GM23248 (cell line): ENCODE measurements at regions not wholly inside any gene's neighbourhood (a gene's known extent, or its start where the extent isn't known, plus 50 kb on each side); places are given as distances from the start of the nearest gene placed in this dataset.

ENCODE experiments used
- DNase-seq: peaks from one replicate; pipeline ENCODE4 v3.0.0-alpha.2; 2015
- H2AFZ ChIP-seq: fragments of 200-600 bp; sonication (generic); 2 replicates; pipeline ENCODE4 v1.6.1; 2016; ENCODE audit warnings: antibody characterized with exemption
- H3F3A ChIP-seq: fragments of 200-600 bp; sonication (generic); 2 replicates; pipeline ENCODE4 v1.6.1; 2016; ENCODE audit warnings: mild to moderate bottlenecking, antibody characterized with exemption, mixed run types; ENCODE audit not compliant: insufficient read depth
- H3K27ac ChIP-seq: fragments of 200-600 bp; sonication (generic); 2 replicates; pipeline ENCODE4 v1.5.1; 2016; ENCODE audit warnings: mild to moderate bottlenecking
- H3K27me3 ChIP-seq: fragments of 200-600 bp; sonication (generic); replicated peaks from 2 replicates; pipeline ENCODE4 v1.6.1; 2016; ENCODE audit warnings: mild to moderate bottlenecking; ENCODE audit not compliant: insufficient read depth
- H3K36me3 ChIP-seq: fragments of 200-600 bp; sonication (generic); 2 replicates; pipeline ENCODE4 v1.6.1; 2016; ENCODE audit warnings: low read depth, mild to moderate bottlenecking
- H3K4me1 ChIP-seq: fragments of 200-600 bp; sonication (generic); 2 replicates; pipeline ENCODE4 v1.6.1; 2016; ENCODE audit warnings: mild to moderate bottlenecking; ENCODE audit not compliant: insufficient read depth
- H3K4me2 ChIP-seq: fragments of 200-600 bp; sonication (generic); one replicate; pipeline ENCODE4 v1.6.1; 2016; ENCODE audit warnings: mild to moderate bottlenecking; ENCODE audit not compliant: unreplicated experiment
- H3K4me3 ChIP-seq: fragments of 200-600 bp; sonication (generic); 2 replicates; pipeline ENCODE4 v1.5.1; 2016; ENCODE audit warnings: mild to moderate bottlenecking
- H3K79me2 ChIP-seq: fragments of 200-600 bp; sonication (generic); 2 replicates; pipeline ENCODE4 v1.6.1; 2016; ENCODE audit warnings: mild to moderate bottlenecking; ENCODE audit not compliant: insufficient read depth
- H3K9ac ChIP-seq: fragments of 200-600 bp; sonication (generic); 2 replicates; pipeline ENCODE4 v1.6.1; 2016; ENCODE audit warnings: mild to moderate bottlenecking
- H3K9me2 ChIP-seq: fragments of 200-600 bp; sonication (generic); 2 replicates; pipeline ENCODE4 v1.6.1; 2016; ENCODE audit warnings: mixed run types, mild to moderate bottlenecking, moderate library complexity; ENCODE audit not compliant: insufficient read depth
- H3K9me3 ChIP-seq: fragments of 200-600 bp; sonication (generic); one replicate; pipeline ENCODE4 v1.6.1; 2017; ENCODE audit warnings: low read depth
- H4K20me1 ChIP-seq: fragments of 200-600 bp; sonication (generic); 2 replicates; pipeline ENCODE4 v1.6.0; 2016; ENCODE audit not compliant: insufficient read depth
- EZH2 ChIP-seq: fragments of 200-600 bp; sonication (generic); IDR thresholded peaks from 2 replicates; pipeline ENCODE4 v1.6.1; 2018; ENCODE audit warnings: antibody characterized with exemption, mild to moderate bottlenecking; ENCODE audit not compliant: insufficient read depth, poor library complexity, severe bottlenecking
- EZH2phosphoT487 ChIP-seq: fragments of 200-600 bp; sonication (generic); IDR thresholded peaks from 2 replicates; pipeline ENCODE4 v1.6.1; 2018; ENCODE audit warnings: antibody characterized with exemption, moderate library complexity, mild to moderate bottlenecking, low read depth; ENCODE audit not compliant: insufficient read depth
- WGBS, 2 experiments: methylation state at CpG; one replicate each; pipeline ENCODE4 v1.1.6; 2015 to 2017; ENCODE audit warnings: low lambda C conversion rate in 2 of 2, low coverage in 1 of 2; ENCODE audit errors: missing lambda C conversion rate in 2 of 2; 5-methylcytosine and 5-hydroxymethylcytosine counted together
- in situ Hi-C: fragments of 300-500 bp; cut with MboI; formaldehyde crosslinking; loops from 2 replicates; pipeline ENCODE4 v1.15.0; 2020

DNA sequence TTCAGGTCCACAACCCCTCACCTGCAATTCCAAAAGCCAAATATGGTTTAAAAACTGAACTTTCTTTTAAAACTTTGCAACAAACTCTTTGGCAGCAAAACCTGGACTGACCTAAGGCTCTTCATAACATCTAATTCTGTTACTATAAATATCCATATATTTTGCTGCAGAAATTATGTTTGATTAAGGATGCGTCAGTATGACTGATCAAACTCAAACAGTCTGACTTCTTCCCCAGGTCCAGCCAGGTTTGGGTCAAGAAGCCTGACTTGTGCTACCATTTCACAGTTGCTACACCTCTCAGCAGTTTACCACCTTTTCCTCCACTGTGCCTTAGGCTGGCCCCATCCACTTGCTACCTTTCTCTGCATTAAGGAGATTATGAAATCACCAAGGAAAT, 127.0 kb upstream of the DUSP22 start:
- H2AFZ ChIP-seq = no peak overlapping the region
- H3K9me3 ChIP-seq = no peaks in the 10 kb centered on the region
- no peak for TF ChIP-seq EZH2phosphoT487
- TF ChIP-seq EZH2 = no peak
- no peaks in the 10 kb centered on the region for H4K20me1 ChIP-seq
- no peaks in the 10 kb centered on the region for H3K36me3 ChIP-seq
- H3K27me3 ChIP-seq = peaks cover 18% of the 10 kb centered on the region
- in situ Hi-C loops = no loop called here
- H3K4me2 ChIP-seq = no peak overlapping the region
- no peak for DNase-seq
- no peak overlapping the region for H3K9ac ChIP-seq
- H3K4me3 ChIP-seq = no peak overlapping the region
- no peaks in the 10 kb centered on the region for H3K9me2 ChIP-seq
- no peaks in the 10 kb centered on the region for H3F3A ChIP-seq
- H3K4me1 ChIP-seq = no peaks in the 10 kb centered on the region
- no peaks in the 10 kb centered on the region for H3K79me2 ChIP-seq
- WGBS, 2 experiments = 56 to 68% methylated on average over 1 of the region's 1 CpG
- no peak overlapping the region for H3K27ac ChIP-seq

DNA sequence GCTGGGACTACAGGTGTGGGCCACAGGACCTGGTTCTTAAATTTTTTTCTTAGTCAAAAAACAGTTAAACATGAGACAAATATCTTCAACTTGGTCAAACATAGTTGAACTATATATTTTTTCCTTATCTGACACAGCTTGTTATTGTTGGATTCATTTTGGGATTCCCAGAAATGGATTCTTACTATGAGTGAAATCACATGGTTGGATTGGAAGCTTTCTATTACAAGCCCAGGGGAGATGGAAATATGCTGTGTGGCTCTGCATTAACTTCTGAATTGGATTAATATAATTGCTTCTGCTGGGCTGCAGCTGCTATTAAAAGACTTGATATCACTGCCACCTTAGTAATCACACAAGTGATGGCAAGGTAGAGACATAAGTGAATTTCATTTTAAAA, 126.4 kb upstream of the DUSP22 start:
- no peak overlapping the region for H3K27ac ChIP-seq
- no peaks in the 10 kb centered on the region for H3K9me2 ChIP-seq
- H2AFZ ChIP-seq = no peak overlapping the region
- H3K4me1 ChIP-seq = no peaks in the 10 kb centered on the region
- no peaks in the 10 kb centered on the region for H3K79me2 ChIP-seq
- no peak overlapping the region for H3K4me2 ChIP-seq
- DNase-seq = no peak
- TF ChIP-seq EZH2phosphoT487 = no peak
- TF ChIP-seq EZH2 = no peak
- H3K4me3 ChIP-seq = no peak overlapping the region
- H4K20me1 ChIP-seq = no peaks in the 10 kb centered on the region
- in situ Hi-C loops = no loop called here
- peaks cover 14% of the 10 kb centered on the region; the same call in 1 of the 2 replicates for H3K27me3 ChIP-seq
- H3F3A ChIP-seq = no peaks in the 10 kb centered on the region
- no peaks in the 10 kb centered on the region for H3K9me3 ChIP-seq
- no peaks in the 10 kb centered on the region for H3K36me3 ChIP-seq
- H3K9ac ChIP-seq = no peak overlapping the region

DNA sequence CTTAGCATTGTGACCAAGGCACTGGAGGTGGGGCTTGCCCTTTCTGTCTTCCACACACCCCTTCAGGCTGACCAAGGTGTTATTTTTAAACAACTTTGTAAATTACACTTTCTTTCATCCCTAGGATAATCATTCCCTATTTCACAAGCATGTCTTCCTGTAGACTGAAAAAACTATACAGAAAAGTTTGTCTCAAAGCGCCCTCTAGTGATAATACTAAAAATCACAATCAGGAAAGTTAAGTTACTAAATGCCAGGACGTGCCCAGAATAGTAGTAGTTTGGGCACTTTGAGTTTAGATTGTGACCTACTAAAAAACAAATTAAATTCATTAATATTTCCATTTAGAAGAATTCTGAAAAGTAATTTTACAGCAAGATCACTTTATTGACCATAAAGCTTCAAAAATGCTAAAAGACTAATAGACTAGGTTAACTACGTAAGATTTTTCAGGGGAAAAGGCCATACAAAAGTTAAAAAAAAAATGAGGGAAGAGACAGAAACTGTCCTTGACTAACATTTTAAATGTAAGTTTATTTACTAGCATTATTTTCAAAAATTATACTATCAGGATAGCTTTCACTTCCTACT, 123.3 kb upstream of the DUSP22 start:
- H3K9me2 ChIP-seq = no peaks in the 10 kb centered on the region
- no peaks in the 10 kb centered on the region for H3F3A ChIP-seq
- no peak overlapping the region for H3K4me2 ChIP-seq
- no peak overlapping the region for H3K9ac ChIP-seq
- H2AFZ ChIP-seq = no peak overlapping the region
- no peaks in the 10 kb centered on the region for H3K36me3 ChIP-seq
- 33 to 36% methylated on average over 3 of the region's 3 CpGs for WGBS, 2 experiments
- no peaks in the 10 kb centered on the region for H3K4me1 ChIP-seq
- H3K9me3 ChIP-seq = no peaks in the 10 kb centered on the region
- H3K4me3 ChIP-seq = no peak overlapping the region
- H3K27me3 ChIP-seq = peaks cover 15% of the 10 kb centered on the region
- no peak overlapping the region for H3K27ac ChIP-seq
- in situ Hi-C loops = no loop called here
- TF ChIP-seq EZH2 (no peak), EZH2phosphoT487 (no peak)
- no peaks in the 10 kb centered on the region for H3K79me2 ChIP-seq
- no peaks in the 10 kb centered on the region for H4K20me1 ChIP-seq
- DNase-seq = peak; percentile 54

DNA sequence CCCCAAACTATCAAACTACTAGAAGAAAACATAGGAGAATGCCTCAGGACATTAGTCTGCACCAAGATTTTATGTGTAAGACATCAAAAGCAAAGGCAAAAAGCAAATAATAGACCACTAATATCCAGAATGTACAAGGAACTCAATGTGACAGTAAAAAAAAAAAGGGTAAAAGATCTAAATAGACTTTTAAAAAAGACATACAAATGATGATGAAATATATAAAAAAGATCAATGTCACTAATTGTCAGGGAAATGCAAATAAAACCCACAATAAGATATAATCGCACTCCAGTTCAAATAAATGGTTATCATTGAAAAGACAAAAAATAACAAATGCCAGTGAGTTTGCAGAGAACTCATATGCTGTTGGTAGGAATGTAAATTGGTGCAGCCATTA, 118.3 kb upstream of the DUSP22 start:
- Histone ChIP-seq H3K4me2 (no peak overlapping the region), H3K4me3 (no peak overlapping the region), H3K4me1 (no peaks in the 10 kb centered on the region), H3K27me3 (peaks cover 17% of the 10 kb centered on the region), H2AFZ (no peak overlapping the region), H3F3A (no peaks in the 10 kb centered on the region), H3K79me2 (no peaks in the 10 kb centered on the region), H3K36me3 (no peaks in the 10 kb centered on the region), H3K27ac (no peak overlapping the region), H3K9me2 (no peaks in the 10 kb centered on the region), H3K9me3 (no peaks in the 10 kb centered on the region), H3K9ac (no peak overlapping the region), H4K20me1 (no peaks in the 10 kb centered on the region)
- DNase-seq = no peak
- in situ Hi-C loops = no loop called here
- 70 to 87% methylated on average over 1 of the region's 1 CpG for WGBS, 2 experiments
- TF ChIP-seq EZH2phosphoT487 = no peak
- TF ChIP-seq EZH2 = no peak

DNA sequence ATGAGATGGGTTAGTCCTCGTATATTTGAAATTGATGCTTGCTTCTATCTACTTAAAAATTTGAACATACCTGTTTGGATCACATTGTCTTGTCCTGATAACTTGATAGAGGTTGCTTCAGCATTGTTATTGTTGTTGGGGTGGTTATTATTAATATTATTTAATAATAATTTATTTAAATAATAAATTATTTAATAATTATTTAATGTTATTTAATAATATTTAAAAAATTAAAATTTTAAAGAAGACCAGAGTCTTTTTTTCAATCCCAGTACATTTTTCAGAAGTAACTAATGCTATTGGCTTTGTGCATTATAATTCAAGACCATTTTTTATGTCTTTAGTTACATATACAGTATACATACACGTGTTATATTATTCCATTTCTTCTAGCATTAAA, 116.6 kb upstream of the DUSP22 start:
- no peak for DNase-seq
- TF ChIP-seq EZH2phosphoT487 = no peak
- no peak for TF ChIP-seq EZH2
- Histone ChIP-seq H3F3A (no peaks in the 10 kb centered on the region), H3K4me3 (no peak overlapping the region), H3K9me3 (no peaks in the 10 kb centered on the region), H3K36me3 (no peaks in the 10 kb centered on the region), H3K4me1 (no peaks in the 10 kb centered on the region), H3K27me3 (peaks cover 11% of the 10 kb centered on the region), H3K27ac (no peak overlapping the region), H2AFZ (no peak overlapping the region), H3K9ac (no peak overlapping the region), H4K20me1 (no peaks in the 10 kb centered on the region), H3K4me2 (no peak overlapping the region), H3K79me2 (no peaks in the 10 kb centered on the region), H3K9me2 (no peaks in the 10 kb centered on the region)
- 47 to 68% methylated on average over 2 of the region's 2 CpGs for WGBS, 2 experiments
- in situ Hi-C loops = no loop called here
